HG03060 (cell line): ENCODE measurements at regions not wholly inside any gene's neighbourhood (a gene's known extent, or its start where the extent isn't known, plus 50 kb on each side); places are given as distances from the start of the nearest gene placed in this dataset.

ENCODE experiments used
- ATAC-seq: cut with Tn5 transposase; IDR thresholded peaks from one replicate; pipeline ENCODE4 v1.9.1; 2021; ENCODE audit warnings: low read depth, moderate number of reproducible peaks; ENCODE audit not compliant: unreplicated experiment

- no peak for ATAC-seq
These were observed 1041.6 kb upstream of the PRKX start for GRCh38 chrX:4754878-4755604.

- ATAC-seq: no peak
These were observed 1027.6 kb upstream of the PRKX start for GRCh38 chrX:4741024-4741423.

- no peak for ATAC-seq
These were observed 1021.9 kb upstream of the PRKX start for GRCh38 chrX:4735299-4735698.

- no peak for ATAC-seq
These were observed 997.4 kb upstream of the PRKX start for GRCh38 chrX:4710618-4711433.

GRCh38 chrX:4708970-4709760 lies 995.7 kb upstream of the PRKX start:
- ATAC-seq: no peak

GRCh38 chrX:4706961-4707360 lies 993.5 kb upstream of the PRKX start:
- ATAC-seq: no peak

- no peak for ATAC-seq
These were observed 977.1 kb upstream of the PRKX start for GRCh38 chrX:4690521-4690920.

- ATAC-seq: no peak
These were observed 969.2 kb upstream of the PRKX start for GRCh38 chrX:4682636-4683035.

- ATAC-seq: no peak
These were observed 962.3 kb upstream of the PRKX start for GRCh38 chrX:4675686-4676300.

GRCh38 chrX:4674028-4674782 lies 960.8 kb upstream of the PRKX start:
- ATAC-seq: no peak

GRCh38 chrX:4671344-4671743 lies 957.9 kb upstream of the PRKX start:
- ATAC-seq: no peak

GRCh38 chrX:4670606-4671005 lies 957.2 kb upstream of the PRKX start:
- ATAC-seq: no peak

GRCh38 chrX:4668802-4669536 lies 955.5 kb upstream of the PRKX start:
- ATAC-seq: no peak

GRCh38 chrX:4663085-4663484 lies 949.6 kb upstream of the PRKX start:
- ATAC-seq: no peak

GRCh38 chrX:4661771-4662170 lies 948.3 kb upstream of the PRKX start:
- ATAC-seq: no peak

GRCh38 chrX:4656419-4656818 lies 943.0 kb upstream of the PRKX start:
- ATAC-seq: no peak

GRCh38 chrX:4655743-4656142 lies 942.3 kb upstream of the PRKX start:
- ATAC-seq: no peak

GRCh38 chrX:4642114-4642513 lies 928.7 kb upstream of the PRKX start:
- no peak for ATAC-seq

GRCh38 chrX:4638036-4638435 lies 924.6 kb upstream of the PRKX start:
- no peak for ATAC-seq
